Activated CD4-positive, alpha-beta T cell treated with anti-CD3 and anti-CD28 coated beads for 4 hours (primary cell): ENCODE measurements at regions not wholly inside any gene's neighbourhood (a gene's known extent, or its start where the extent isn't known, plus 50 kb on each side); places are given as distances from the start of the nearest gene placed in this dataset.
A peak's percentile ranks its signal among the peaks of the same experiment; 100 is the strongest.
"Not testable (repeated sequence)": the region's sequence is repeated elsewhere in the genome, so short reads cannot be mapped to it uniquely, and the experiment has no call there.

Source experiments
- DNase-seq, 2 donors: peaks; one replicate each; pipeline ENCODE4 v3.0.0-alpha.2; 2020

DNA sequence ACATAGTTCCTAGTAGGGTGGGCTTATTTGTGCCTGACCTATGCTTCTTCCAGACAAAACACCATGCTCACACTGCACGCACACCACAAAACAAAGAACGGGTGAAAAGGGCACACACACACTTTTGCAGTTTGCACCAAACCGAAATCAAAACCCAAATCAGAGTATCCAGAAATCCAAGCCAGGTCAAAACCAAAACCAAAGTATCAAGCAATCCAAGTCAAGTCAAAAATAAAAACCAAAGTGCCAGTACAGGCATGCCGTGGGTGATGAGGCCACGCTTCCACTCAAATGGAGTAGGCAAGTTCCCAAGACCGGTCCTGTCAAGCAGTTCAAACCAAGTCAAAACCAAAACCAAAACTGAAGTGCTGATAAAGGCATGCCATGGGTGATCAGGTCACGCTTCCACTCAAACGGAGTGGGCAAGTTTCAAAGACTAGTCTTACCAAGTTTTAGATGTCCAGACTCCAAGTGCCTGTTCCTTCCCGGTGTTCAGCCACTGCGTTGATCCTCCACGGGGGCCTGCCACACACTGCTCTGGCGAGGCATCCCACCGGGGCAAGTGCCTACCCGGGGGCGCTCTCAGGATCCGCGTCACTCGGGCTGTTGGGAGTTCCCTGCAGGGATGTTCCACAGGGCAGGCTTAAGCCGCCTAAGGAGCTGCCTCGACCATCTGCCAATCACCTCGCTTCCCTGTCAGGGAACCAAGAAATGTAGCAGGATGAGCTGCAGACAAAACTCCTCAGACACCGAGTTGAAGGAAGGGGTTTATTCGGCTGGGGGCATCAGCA is 184.5 kb upstream of the SGO1 start:
- DNase-seq: not testable (repeated sequence)

DNA sequence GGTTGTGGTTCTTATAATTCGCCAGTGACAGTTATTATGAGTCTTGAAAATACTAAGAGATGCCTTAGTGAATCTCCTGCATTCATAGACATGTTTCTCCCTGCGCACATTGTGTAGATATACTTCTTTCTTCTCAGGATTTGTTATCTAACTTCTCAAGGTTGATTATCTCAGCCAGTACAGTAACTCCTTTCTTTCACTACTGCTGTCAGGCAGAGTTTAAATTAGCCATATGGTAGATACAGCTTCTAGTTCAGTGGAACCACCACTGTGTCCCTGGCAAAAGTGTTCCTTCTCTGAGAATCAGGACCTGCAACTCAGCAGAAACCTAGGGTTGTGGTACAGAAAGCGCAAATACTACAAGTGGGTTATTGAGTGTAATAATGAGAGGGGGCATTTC is 175.0 kb upstream of the SGO1 start:
- DNase-seq: no peak

DNA sequence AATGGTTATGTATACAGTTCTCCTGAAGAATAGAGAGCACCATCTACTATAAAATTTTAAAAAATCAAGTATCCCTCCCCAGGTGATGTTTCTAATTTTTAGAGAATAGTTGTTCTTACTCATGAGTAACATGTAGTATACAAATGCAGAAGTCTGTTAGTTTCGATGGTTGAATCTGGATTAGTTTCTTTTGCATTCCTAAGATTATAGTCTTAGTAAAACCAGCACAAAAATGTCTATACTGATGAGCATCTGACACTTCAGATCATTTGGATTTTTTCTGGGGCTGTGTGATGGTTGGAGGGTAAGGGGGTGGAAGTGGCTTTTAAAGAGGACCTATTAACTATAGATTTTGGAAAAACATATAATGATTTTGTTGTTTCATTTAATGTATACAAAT is 167.3 kb upstream of the SGO1 start:
- DNase-seq: no peak

DNA sequence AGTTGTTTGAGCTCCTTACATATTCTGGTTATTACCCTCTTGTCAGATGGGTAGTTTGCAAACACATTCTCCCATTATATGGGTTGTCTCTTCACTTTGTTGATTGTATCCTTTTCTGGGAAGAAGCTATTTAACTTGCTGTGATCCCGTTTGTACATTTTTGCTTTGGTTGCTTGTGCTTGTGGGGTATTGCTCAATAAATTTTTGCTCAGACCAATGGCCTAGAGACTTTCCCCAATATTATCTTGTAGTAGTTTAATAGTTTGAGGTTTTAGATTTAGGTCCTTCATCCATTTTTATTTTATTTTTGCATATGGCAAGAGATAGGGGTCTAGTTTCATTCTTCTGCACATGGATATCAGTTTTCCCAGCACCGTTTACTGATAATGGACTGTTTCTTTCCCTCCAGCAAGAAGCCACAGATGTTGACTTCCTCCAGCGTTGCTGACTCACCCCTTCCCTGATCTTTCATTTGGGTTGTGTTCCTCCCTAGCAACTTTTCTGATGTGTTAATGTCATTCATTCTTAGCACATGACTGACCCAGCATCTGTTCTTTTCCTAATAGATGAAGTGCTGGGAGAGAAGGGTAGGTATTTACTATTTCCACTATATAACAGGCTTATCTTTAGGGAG is 166.7 kb upstream of the SGO1 start:
- DNase-seq: no peak

DNA sequence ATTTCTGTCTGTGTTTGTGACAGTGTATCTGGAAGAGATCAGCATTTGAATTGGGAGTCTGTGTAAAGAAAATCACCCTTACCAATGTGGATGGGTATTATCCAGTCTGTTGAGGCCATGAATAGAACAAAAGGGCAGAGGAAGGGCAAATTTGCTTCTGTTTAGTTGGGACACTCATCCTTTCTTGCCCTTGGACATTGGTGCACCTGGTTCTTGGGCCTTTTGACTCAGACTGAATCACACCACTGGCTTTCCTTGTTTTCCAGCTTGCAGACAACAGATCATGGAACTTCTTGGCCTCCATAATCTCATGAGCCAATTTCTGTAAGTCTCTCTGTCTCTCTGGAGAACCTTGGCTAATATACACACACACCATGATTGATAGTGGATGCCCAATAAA is 164.4 kb upstream of the SGO1 start:
- no peak for DNase-seq

DNA sequence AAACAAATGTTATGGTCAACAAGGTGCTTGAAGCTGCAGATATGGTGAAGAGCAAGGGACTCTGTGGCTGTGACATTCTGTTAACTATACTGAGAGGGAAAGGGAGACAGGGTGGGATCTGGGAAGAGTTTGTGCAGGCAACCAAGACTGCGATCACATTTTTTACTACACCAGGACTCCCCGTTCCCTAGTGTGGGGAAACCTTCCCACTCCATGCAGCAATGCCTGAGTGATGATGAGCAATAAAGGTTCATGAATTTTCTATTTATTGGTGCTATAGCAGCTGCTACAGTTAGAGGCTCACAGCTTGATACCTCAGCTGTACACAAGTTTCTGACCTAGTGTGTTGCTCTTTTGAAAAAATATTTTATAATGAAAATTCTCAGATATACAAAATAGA is 160.9 kb upstream of the SGO1 start:
- DNase-seq: no peak

DNA sequence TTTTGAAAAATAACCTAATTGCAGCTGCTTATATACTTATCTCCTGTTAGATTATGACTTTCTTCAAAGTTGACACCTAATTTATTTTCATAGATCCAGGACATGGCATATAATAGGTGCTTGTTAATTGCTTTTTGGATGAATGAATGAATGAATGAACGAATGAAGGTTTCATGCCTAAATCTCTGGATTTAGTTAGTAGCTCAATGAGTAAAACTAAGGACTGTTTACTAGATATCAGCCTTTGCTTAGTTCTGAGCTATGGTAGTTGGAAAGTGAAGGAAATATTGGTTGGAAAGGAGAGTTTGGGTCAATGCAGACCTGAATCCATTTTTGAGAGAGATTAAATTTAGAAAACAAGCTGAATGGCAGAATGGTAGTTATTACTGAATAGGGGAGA is 160.4 kb upstream of the SGO1 start:
- DNase-seq: no peak

DNA sequence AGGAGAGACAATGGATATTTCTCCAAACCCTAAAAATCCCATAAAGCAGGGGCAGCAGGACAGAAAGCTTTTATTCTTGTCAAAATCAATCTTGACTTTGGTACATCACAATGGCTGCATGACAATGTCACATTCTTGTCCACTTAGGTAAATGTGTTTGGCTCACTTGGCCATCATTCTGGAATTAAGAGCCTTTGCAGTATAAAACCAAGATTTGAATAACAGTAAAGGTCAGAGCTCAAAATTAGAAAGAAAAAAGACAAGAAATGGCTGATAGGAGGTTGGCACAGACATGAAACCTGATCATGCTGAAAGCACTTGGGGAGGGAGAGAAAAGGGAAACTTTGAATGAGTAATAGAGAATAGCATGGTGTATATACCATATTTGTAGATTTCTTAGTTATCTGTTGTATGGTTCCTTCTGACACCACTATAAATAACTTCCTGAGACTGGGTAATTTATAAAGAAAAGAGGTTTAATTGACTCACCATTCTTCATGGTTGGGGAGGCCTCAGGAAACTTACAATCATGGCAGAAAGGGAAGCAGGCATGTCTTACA is 158.5 kb upstream of the SGO1 start:
- DNase-seq: no peak

DNA sequence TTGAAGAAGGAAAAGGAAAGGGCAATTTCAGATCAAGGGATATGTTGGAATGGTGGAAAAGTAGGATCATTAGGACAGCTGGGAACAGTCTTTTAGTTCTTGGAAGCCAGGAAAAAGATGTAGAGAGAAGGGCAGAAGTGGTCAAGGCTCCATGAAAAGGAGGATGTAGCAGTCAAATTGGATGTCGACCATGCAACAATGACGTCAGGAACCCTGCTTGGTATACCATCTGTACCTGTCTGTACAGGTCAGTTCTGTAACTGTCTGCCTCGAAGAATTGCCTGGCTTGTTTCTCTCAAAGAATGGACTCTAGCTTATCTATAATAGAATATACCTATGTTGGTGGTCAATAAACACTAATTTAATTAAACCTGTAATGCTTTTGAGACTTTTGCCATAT is 157.8 kb upstream of the SGO1 start:
- DNase-seq: no peak

DNA sequence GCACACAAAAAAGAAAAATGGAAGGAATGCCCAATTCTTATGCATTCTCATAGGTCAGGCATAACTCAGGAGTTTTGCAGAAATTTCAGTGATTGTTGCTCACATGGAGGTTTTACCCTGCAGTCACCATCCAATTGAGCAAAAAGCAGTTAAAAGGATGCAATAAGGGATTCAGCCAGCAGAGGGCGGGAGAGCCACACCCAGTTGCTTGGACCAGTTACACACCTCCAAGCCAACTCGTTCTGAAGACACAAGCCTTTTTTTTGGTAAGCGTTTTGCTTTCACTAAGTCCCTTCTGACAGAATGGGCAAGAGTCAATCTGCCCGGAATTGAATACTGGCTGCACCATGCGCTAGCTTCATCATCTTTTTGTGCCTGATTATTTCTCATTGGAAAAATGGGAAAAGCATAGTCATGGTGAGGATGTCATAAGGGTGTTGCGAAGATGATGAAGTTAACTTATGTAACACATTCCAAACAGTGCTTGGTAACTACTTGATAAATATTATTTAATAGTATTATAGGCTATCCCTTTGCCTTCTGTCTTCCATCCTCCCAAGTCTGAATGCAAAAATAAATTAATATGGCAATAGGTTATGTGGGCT is 154.4 kb upstream of the SGO1 start:
- peak; percentile 34 to 53 for DNase-seq

DNA sequence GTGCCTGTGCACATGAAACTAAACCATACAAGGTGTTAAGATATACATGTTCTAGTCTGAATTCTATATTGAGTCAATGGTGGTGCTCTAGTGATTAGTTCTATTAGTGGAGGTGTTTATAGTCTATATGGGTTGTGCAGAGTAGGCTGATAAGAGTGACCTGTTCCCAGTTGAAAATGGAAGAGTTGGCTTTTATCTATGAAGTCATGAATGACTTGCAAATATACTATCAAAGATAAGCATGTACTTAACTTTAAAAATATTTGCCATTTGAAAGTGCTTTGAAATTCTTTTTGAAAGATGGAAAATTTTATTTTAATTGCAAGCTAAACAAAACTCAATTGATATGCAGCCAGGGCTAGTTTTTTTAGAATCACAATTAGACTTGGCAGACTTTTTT is 150.6 kb upstream of the SGO1 start:
- no peak for DNase-seq

DNA sequence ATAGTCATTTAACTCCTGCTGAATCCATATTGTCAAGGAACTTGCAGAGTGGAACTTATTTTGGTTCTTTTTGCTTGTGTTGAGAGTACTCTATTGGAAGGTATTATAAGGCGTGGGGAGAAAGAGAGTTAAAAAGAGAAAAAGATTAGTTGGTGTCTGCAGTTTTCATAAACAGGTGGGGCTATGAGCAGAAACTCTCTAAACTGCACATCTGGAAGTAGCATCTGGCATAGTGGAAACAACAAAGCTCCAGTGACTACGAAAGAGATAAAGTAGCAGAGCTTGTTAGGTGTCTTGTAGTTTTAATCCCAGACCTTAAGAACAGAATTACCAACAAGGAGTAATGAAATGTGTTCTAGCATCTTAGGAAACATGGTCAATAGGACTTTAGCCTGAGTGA is 148.8 kb upstream of the SGO1 start:
- DNase-seq: no peak

DNA sequence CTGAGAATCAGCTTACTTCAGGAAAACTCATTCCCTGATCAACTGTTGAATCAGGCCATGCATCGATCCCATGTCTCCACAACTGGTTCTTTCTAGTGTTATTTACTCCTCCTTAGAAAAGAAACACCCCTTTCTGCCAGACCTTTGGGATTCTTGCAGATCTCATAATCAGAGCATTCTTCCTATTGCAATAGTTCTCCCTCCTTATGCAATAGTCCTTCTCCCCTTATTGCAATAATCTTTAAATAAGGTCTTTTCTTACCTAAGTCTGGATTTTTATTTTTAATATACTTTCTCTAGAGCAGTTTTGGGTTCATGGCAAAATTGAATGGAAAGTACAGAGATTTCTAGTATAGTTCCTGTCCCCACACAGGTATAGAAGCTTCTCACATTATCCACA is 141.9 kb upstream of the SGO1 start:
- DNase-seq: no peak

DNA sequence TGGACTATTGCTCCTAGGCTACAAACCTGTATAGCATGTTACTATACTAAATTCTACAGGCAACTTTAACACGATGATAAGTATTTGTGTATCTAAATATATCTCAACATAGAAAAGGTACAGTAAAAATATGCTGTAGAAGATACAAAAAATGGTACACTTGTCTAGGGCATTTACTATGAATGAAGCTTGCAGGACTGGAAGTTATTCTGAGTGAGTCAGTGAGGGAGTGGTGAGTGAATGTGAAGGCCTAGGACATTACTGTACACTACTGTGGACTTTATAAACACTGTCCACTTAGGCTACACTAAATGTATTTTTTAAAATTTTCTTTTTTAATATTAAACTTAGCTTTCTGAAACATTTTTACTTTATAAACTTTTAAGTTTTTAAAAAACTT is 140.5 kb upstream of the SGO1 start:
- no peak for DNase-seq

DNA sequence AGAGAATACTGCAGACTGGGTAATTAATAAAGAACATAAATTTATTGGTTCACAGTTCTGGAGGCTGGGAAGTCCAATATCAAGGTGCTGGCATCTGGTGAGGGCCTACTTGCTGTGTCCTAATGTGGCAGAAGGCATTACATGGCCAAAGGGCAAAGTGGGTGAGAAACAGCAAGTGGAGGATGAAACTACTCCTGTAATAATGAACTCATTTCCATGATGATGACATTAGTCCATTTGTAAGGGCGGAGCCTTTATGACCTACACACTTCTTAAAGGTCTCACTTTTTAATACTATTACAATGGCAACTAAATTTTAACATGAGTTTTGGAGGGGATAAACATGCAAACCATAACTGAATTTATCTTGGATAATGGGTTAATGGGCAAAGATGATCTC is 139.6 kb upstream of the SGO1 start:
- DNase-seq: no peak

DNA sequence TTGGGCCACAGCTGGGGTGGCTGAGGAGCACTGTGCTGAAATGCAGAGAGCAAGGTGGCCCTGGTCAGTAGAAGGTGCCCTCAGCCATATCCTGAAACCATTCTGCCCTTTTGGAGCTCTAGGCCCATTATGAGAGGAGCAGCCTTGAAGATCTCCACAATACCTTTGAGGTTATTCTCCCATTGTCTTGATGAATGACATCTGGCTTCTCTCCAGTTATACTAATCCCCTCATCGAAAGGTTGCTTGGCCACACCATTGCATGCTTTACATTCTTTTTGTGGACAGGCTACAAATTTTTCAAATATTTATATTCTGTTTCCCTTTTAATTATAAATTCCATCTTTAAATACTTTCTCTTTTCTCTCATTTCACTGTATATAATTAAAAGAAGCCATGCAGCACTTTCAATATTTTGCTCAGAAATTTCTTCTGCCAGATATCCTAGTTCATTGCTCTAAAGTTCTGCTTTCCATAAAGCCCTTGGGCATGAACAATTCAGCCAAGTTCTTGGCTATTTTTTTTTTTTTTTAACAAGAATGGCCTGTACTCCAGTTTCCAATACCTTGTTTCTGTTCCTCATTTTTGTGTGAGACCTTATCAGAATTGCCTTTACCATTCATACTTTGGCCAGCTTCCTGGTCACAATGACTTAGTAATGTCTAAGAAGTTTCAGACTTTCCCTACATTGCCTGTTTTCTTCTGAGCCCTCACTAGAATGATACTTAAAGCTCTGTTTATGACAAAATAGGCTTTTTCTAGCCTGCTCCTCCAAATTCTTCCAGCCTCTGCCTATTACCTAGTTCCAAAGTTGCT is 138.9 kb upstream of the SGO1 start:
- no peak for DNase-seq

DNA sequence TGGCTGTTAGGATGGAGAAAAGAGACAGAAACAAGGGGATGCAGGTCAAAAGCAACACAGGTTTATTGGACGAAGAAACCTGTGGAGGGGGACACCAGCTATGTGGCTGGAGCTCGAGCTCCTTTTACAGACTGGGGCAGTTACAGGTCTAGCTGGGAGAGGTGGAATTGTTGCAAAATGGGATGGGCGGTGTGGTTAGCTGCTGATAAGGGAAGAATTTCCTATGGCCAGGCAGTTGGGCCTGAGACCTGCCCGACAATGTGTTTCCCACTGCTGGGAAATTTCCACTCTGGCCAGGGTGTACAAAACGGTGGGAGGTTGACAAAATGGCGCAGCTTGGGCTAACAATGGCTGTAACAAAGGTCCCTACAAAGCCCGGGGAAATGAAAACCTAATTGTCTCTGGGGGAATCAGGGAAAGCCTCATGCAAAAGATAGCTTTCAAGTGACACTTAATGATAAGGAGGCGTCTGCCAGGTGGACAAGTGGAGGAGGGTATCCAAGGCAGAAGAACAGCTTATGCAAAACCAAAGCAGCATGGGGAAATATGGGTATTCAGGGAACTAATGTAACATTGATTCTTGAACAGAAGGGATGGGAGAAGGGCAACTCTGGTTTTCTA is 137.4 kb upstream of the SGO1 start:
- DNase-seq: no peak

DNA sequence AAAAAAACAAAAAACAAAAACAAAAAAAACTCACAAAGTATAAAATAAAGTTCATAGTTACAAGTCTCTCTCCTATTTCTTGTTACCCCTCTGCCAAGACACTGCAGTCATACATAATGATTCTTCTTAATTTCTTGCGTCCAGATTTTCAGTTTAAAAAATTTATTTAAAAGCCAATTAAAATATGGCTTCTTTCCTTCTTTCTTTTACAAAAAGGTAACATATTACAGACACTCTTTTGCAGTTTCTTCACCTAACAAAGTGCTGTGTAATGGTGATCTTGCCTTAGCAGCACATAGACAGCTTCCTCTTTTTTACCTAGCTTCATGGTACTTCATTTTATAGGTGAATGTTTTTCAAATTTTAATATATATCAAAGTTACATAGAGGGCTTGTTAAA is 136.1 kb upstream of the SGO1 start:
- DNase-seq: no peak

DNA sequence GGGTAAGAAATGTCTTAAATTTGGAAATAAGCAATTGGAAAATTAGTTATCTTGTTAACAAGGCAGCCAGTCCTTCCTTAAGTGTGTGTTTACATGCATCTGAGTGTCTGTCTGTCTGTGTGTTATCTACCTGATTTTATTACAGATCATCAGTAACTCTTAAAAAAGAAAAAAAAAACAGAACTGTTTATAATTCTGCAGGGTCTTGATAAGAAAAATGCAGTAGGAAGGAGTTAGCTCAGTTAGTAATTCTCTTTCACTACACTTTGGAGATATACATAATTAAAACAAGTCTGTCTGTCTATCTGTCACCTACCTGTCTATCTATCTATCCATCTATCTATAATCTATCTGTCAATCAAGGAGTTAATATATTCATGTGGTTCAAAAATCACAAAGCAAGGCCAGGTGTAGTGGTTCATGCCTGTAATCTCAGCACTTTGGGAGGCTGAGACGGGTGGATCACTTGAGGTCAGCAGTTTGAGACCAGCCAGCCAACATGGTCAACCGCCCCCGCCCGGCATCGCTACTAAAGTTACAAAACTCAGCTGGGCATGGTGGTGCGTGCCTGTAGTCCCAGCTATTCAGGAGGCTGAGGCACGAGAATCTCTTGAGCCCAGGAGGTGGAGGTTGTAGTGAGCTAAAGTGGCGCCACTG is 135.5 kb upstream of the SGO1 start:
- no peak for DNase-seq

DNA sequence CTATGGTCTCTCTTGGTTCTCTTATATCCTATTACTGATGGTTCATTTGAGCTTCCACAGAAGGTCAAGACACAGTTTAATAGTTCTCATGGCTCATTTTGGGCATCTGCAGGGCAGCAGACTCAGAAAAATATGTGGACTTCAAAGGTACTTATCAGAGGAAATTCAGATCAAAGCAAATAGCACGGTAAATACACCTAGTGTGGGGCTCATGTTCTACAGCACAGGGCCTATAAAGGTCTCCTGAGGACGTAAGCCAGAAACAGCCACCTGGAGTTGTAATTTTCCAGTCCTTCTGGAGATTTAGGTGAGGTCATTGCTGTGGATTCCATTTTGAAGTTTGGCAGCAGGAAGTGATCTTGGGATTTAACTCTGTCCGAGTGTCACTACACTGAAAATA is 134.5 kb upstream of the SGO1 start:
- no peak for DNase-seq

DNA sequence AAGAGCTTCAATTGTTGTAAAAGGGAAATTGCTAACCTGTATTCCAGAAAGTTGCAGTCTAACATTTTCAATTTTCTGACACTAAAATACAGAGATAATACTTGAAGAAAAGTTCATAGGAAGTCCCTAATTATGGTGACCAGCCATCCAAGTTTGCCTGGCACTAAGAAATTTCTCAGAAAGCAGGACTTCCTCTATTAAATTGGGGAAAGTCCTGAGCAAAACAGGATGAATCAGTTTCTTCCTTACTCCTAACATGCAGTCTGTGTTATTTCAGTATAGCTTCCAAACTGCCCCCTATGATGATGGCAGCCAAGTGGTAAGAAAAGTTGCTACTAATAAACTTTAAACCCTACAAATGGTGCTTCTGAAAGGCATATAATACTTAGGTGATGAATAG is 133.5 kb upstream of the SGO1 start:
- DNase-seq: no peak

DNA sequence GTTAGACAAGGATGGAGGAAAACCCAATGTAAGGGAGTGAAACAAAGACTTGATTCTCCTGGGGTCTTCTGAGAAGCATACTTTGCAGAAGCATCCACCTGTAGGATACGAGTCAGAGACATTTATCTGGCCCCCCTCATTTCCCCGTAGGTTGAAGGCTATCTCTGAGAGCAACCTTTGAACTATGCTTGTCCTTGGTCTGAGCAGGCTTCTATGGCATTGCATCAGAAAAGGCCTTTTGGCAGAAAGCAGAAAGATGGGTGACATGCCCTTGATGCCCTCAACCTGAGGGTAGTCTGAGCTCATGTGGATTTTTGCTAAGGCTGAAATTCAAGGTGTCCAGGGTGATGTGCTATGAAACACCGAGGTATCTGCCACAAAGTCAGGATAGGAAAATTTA is 131.6 kb upstream of the SGO1 start:
- DNase-seq: no peak
